ENCODE measurements at regions not wholly inside any gene's neighbourhood (a gene's known extent, or its start where the extent isn't known, plus 50 kb on each side); places are given as distances from the start of the nearest gene placed in this dataset.
"Not testable (repeated sequence)": the region's sequence is repeated elsewhere in the genome, so short reads cannot be mapped to it uniquely, and the experiment has no call there.

DNA sequence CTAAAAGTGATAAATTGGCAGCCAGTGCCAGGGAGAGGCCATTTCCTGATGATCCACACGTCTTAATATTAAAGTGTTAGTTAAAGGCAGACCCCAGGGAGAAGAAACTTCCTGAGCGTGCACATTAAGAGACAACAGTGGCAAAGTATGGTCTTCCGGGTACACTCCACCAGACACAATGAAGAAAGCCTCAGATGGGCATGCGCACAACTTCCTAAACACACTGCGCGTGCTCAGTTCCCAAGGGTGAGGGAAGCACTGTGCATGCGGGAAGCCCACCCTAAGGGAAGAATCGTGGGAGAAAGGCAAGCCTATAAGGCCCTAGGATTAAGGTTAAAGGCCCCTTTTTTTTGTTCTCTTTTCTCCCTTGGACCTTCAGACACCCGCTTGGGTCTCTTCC lies 140.7 kb upstream of the CDKN3 start:
- DNase-seq (ENCODE audit: low read depth), result no peak

DNA sequence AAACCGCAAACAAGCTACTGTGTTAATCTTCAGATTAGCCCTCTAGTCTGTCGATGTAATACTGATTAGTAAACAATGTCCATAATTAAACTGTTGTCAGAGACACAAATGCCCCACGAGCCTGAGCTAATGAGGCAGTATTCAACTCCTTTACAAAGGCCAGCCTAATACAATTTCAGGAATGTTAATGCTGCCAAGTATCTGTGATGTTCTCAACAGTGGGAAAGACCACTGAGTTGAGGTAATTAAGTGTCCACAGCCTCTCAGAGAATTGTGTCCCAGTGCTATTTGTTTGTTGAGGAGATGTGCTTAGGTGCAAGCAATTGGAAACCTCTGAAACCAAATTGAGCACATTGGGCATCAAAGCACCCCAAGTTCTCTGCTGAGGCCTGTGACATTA lies 139.4 kb upstream of the CDKN3 start:
- no peak for DNase-seq (ENCODE audit: low read depth)

DNA sequence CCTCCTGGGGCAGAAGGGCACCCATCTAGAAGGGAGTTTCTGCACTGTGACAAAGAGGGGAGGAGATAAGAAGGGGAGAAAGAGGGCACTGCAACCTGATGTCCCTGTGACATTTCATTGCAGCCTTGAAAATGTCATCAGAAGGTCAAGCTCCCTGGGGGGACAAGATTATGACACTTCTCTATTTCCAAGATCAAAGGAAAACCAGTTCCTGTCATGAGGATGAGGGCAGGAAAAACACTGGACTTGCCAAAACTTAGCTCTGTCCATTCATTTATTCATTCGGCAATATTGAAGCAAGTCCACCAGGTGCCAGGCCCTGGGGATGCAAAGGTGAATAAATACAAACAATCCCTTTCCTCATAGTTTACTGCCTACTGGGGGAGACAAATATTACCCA lies 138.4 kb upstream of the CDKN3 start:
- no peak for DNase-seq (ENCODE audit: low read depth)

DNA sequence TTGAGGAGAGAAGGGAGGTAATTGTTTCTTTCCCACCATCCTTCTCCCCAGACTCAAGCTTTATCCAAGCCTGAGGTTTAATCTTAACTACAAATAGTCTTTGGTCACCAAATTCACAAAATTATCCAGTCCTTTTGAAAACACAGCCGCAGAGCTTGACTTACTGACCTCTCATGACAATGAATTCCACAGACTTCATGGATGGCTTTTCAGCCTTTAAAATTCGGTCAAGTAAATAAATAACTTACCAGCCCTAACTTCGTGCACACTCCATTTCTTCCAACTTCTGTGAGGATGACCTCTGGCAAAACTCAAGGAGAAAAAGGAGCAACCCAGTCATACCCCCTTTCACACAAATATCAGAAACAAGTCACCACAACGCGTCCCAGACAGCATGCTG lies 137.0 kb upstream of the CDKN3 start:
- no peak for DNase-seq (ENCODE audit: low read depth)

DNA sequence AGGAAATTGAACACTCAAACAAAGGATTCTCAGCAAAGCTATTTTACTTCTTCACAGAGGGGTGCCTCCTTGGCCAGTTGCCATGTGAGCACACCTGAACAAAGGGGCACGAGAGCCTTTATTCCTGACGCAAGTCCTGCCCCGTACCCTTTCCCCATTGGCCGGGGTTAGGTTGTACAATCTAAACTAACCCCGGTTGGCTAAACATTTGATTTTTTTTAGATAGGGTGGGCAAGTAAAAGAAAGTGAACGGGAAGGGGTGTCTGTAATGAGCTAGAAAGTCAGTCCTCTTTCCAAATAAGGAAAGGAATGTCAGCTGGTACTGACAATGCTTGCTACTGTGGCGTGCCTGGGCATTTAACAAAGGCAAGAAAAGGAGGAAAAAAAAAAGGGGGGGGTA lies 135.5 kb upstream of the CDKN3 start:
- DNase-seq (ENCODE audit: low read depth), result no peak

DNA sequence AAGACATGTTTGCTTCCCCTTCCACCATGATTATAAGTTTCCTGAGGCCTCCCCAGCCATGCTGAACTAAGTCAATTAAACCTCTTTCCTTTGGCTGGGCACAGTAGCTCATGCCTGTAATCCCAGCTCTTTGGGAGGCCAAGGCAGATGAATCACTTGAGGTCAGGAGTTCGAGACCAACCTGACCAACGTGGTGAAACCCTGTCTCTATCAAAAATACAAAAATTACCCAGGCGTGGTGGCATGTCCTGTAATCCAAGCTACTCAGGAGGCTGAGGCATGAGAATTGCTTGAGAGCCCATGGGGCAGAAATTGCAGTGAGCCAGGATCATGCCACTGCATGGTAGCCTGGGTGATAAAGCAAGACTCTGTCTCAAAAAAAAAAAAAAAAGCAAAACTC lies 130.2 kb upstream of the CDKN3 start:
- DNase-seq (ENCODE audit: low read depth), result not testable (repeated sequence)

DNA sequence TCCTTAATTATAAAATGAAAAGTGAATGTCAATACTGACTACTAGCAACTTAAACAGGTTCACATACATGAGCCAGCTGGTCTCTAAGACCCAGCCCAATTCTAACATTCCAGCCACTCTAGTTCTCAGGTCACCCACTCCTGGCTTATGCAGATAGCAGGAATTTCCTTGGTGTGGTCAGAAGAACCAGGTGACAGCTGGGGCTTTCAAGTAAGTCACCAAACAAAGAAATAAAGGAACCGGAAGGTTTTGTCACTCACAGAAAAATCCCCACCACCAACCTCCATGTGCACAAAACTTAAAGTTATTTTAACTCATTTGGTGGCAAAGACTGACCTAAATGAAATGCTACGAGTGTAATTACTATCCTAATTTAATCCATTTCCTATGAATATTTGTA lies 129.6 kb upstream of the CDKN3 start:
- DNase-seq (ENCODE audit: low read depth), result no peak

DNA sequence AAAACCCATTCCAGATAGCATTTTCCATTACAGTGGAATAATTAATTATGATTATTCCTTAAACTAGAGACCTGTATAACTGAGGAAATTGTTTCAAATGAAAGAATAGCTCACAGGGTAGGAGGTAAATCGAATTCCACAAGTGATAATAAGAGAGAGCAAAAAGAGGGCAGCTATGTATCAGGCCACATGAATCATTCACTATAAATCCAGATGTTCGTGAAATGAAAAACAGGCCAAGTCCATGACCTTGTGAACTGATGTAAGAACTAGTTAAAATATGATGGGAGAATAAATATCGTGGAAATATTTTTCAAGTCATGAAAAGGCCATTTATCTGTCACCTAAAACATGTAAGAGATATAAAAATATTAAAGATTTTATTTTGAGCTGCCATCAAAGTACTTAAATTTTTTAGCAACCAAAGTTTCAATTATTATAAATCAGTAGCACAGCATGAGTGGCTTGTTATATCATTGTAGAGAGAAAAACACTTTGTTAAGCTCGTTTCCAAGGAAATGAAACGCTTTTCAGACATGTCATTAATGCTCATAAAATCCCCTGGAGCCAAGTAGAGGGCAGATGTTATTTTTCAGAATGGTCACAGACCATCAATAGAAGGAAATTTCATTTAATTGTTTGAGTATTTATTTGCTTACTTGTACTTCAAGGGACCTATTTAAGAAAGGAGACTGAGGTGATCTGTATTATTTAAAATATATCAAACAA lies 120.6 kb upstream of the CDKN3 start:
- no peak for DNase-seq (ENCODE audit: low read depth)

DNA sequence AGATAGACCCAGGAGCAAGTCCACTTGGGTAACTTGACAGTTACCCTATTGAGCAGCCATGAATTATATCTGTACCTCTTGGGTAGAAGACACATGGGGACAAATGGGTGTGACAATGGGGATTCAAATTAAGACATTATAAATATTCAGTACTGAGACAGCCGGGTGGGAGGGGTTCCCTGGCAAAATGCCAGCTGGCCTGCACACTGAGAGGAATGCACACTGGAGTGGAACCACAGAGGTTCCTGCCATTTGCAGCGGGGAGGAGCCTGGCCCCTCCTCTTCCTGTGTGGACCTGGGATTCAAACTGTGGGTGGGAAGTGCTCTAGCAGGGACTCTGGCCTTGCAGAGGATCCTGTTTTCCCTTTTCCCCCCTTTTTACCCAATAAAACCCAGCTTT lies 118.7 kb upstream of the CDKN3 start:
- DNase-seq (ENCODE audit: low read depth), result no peak

DNA sequence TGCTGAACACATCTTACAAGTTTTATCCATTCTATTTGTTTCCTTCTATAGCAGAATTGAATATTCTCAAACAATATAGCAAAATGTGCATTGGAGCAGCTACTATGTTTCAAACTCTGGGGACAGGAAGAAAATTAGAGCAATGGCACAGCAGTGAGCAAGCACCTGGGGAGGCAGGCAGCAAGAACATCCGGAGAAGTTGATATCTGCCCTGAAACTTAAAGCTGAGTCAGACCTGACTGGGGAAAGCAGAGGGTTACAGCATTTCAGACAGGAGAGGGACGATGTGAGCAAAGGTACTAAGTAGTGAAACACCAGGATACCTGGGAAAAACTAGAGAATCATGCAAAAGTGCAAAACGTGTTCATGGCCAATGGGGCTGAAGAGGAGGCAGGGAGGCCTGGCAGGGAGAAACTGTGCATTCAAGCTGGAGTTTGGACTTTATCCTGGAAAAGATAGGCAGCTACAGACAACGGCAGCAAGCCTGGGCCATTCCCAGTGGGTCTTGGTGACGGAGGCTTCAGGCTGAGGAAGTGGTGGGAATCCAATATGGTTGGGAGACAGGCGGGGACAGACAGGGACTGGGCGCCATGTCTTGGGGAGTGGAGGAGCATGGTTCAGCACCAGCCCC lies 118.0 kb upstream of the CDKN3 start:
- no peak for DNase-seq (ENCODE audit: low read depth)

DNA sequence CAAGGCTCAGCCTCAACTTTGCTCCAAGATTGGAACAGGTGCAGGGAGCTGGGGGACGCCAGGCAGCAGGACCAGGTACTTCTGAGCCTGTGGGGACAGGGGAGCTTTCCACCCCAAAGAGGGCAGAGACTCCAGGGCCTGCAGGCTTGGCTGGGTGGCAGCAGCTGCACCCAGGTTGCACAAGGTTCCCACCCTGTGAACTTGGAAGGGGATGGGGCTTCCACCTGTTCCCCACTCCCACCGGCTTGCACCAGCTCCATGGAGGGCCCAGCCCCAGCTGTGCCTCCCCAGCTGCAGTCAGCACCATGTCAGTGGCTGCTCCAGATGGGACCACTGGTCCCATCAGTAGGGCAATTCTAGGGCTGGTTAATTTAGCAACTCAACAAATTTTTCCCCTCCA lies 114.0 kb upstream of the CDKN3 start:
- DNase-seq (ENCODE audit: low read depth), result no peak

DNA sequence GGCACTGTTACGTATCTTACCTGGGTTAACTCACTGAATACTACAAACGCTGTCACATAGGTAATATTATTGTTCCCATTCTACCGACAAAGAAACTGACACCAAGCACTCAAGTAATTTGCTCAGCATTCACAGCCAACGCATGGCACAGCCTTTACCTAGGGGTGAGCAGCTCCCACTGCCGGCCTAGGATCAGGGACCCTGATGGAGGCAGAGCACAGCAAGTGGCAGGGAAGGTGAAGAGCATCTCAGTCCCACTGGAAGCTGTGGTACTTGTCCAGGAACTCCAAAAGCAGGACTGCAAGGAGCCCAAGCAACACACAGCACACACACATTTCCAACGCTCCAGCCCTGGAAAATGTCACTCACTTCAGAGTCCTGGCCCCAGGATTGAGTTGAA lies 111.8 kb upstream of the CDKN3 start:
- no peak for DNase-seq (ENCODE audit: low read depth)

DNA sequence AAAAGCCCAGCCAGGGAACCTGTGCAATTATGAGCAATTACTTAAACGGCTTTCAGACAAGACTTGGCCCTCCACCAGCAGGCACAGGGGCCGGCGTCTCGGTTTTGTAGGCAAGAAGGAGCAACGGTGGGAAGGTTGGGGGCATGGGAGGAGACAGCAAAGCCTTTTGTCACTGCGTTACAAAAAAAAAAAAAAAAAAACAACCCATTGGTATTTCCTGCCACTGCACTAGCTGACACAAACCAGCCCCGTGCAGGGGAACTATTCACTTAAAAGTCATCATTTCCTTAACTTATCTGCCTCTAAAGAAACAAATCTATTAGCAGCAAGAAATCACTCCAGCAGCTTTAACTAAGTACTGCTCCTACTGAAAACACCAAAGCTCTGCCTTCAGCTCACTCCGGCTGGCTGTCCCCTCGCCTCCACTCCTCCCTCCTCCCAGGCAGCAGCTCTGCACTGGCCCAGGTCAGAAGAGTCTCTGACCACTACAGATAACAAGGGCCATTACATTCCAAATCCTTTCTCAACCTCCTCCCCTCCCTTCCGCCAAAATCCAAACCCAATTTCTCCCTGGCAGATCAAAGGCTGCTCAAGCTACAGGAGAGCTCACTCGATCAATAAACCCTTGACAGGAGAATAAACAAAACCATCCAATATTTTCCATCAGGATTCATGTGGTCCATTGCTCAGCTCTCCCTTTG lies 105.2 kb upstream of the CDKN3 start:
- DNase-seq (ENCODE audit: low read depth), result no peak

DNA sequence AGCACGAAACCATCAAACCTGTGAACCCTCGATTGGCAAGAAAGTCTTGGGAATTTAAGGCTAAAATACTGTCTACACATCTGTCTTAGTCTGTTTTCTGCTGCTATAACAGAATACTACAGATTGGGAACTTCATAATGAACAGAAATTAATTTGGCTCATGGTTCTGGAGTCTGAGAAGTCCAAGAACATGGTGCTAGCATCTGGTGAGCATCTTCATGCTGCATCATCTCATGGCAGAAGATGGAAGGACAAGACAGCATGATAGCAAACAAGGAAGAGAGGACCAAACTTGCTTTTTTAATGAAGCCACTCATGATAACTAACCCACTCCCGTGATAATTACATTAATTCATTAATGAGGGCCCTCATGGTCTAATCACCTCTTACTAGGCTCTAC lies 102.0 kb upstream of the CDKN3 start:
- DNase-seq (ENCODE audit: low read depth), result no peak

DNA sequence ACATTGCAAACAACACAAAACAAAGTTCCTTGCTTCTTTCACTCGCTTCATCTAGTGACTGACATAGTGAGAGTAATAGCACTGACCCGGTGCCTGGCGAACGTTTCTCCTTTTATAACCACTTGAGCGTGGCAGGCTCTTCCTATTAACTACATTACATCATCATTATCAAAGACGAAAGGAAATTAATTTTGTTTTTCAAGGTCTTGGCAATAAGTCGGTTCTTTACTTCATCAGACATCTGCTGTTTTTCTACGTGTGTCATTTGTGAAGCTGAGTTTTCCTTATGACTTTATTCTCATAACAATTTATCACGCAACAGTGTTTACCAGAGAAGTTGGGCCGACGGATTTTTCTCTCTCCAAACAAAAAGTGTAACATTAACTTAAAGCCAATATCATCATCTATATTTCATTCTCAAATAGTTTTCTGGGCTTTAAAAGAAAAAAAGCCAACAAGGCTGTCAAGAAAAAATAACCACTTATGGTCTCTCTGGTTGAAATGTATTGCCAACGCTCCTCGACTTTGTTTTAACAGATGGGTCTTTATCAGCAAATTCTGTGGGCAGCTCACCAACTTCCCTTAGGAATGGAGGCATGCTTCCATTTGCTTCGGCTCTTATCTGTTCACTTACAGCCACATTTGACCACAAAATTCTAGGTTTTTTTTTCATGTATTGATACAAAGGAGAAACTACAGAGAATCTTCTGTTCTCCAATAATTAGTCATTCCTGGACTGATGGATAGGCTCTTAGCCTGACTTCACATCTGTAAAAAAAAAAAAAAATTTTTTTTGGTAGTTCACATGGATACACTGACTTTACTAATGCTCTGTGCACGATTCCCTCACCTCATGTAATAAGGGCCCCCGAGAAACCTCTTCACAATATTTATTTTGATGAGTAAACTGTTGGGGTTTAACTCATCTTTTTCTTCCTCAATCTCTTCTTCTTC lies 97.1 kb upstream of the CDKN3 start:
- DNase-seq (ENCODE audit: low read depth), result no peak

DNA sequence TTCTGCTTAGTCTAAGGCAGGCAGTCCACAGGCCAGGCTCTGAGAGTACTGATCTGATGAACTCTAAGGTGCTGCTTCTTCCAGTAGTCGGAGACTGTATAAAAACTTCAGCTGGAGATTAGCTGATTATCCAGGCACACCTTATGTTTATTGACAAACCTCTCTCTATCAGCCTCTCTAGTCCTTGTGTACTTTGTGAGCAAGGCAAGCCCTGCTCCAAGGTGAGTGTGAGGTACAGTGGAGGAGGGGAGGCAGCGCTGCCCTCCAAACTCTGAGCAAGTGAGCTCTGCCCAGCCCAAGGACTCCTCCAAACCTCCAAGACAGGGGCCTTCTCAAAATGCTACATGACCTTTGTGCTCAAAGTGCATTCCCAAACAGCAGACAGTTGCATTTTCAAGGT lies 95.9 kb upstream of the CDKN3 start:
- DNase-seq (ENCODE audit: low read depth), result no peak

DNA sequence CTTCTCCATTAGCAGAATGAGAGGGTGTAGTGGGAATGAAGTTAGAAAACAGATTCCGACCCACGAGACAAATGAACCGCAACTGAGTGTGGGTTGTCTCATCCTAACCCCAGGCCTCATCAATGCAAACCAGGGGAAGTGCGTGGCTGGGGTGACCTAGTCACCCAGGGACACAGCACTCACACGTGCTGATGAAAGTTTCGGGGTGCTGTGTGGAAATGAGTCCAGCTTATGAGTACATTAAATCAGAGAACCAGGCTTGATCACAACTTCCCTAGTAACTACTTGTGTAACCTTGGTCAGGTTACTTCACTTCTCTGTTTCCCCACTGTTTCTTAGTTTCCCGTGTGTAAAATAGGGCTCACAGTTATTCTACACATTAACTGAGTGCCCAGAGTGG lies 95.4 kb upstream of the CDKN3 start:
- no peak for DNase-seq (ENCODE audit: low read depth)

DNA sequence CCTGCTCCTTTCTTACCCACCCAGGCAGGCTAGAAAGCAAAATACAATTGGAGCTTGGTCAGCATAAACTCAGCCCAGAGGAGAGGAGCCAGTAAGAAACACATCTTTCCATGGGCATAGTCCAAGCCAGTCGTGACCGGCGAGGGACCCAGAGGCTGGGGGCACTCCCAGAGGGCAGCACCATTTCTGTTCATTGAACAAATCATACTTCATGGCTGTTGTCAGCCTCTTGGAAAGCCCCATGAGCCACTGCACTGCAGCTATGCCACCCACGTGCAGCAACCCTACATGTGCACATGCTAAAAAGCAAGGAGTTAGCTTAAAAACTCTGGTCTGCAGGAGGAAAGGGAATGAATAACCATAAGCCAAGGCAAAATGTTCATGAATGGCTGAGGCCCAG lies 90.0 kb upstream of the CDKN3 start:
- DNase-seq (ENCODE audit: low read depth), result no peak

DNA sequence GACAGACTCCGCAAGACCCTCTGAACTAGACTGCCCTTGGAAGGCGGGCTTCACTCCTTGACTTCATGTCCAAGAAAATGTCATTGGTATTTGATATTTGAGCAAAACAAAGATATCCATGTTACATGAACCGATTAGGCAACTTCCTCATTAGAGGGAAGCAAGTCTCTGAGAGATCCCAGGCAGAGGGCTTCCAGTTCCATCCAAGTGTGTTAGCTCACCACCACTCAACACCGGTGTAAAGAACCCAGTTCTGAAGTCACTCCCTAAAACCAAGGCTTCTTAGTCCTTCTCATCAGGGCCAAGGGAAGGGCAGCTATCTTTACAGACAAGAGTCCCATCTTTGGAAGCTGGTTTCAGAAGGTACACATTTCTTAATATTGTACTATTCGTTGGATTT lies 87.2 kb upstream of the CDKN3 start:
- DNase-seq (ENCODE audit: low read depth), result no peak

DNA sequence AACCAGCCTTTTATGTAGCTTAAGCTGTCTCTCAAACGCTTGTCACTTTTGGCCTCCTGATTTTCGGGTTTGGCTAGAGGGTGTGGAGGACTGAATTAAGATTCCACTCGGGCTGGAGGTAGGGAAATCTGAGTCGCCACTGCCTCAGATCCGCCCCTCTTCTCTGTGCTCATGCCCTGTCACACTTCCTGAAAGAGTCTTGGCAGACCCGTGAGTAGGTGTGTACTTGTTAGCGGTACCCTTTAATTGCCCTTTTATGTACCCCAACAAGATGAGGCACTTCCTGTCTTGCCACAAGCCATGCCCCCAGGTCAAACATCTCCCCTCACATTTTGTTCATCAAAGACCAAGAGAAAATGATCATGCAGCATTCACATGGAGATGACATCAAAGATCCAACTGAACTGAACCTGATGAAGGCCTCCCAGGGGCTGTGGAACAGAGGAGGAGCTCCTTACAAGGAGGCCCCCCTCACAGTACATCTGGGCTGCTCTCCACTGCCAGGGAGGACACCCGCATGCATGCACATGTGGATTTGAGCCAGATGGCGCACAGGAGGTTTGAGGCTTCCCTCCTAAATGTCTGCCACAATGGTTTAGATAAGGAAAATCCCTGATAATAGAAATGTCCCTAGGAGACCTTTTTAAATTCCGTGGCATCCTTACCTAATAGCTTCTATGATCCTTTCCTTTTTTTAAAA lies 86.5 kb upstream of the CDKN3 start:
- no peak for DNase-seq (ENCODE audit: low read depth)

DNA sequence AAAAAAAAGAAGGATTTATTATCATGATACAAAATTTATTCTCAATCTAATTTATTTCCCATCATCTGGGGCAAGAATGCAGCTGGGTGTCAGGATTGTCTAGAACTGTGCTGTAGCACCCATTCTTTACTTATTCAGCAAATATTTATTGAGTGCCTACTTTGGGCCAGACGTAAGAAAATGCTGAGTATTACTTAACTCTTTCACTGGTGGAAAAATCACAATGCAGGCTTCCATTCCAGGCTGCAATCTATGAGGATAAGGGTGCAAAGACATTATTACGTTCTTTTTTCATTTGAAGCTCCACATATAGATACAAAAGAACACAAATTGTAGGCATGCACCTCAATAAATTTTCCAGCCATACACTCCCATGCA lies 86.0 kb upstream of the CDKN3 start:
- no peak for DNase-seq (ENCODE audit: low read depth)
